ENCODE measurements at regions not wholly inside any gene's neighbourhood (a gene's known extent, or its start where the extent isn't known, plus 50 kb on each side); places are given as distances from the start of the nearest gene placed in this dataset.
"Not testable (repeated sequence)": the region's sequence is repeated elsewhere in the genome, so short reads cannot be mapped to it uniquely, and the experiment has no call there.

DNA sequence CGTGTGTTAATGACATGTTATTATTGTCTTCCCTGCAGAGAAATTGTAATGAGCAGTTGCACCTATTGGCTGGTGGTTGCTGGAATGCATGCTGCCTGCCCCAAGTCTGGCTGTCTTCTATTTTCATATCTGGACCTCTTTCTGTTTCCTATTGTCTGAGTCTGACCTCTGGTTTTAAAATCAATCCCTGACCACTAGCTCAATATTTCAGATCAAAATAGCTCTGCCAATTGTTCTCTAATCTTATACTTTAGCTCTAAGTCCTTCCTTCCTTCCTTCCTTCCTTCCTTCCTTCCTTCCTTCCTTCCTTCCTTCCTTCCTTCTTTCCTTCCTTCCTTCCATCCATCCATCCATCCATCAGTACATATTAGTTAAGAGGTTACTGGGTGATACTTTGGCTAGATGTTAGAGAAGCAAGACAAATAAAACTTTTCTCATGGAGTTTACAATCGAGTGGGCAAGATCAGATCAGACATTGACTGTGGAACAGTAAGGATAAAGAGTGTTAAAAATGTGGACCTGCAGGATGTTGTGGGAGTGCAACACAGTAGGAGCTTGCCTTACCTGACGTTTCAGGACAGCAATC, 417.1 kb downstream of the SOCS6 start:
- DNase-seq: no peak

DNA sequence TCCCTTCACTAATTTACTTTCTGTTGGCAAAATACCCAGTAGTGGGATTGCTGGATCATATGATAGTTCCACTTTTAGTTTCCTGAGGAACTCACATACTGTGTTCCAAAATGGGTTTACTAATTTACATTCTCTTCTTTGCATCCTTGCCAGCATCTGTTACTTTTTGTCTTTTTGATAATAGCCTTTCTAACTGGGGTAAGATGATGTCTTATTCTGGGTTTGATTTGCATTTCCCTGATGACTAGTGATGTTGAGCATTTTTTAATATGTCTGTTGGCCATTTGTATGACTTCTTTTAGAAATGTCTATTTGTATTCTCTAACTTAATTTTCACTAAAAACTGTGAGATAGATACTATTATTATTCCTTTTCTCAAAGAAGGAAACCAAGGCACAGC, 411.7 kb downstream of the SOCS6 start:
- no peak for DNase-seq

DNA sequence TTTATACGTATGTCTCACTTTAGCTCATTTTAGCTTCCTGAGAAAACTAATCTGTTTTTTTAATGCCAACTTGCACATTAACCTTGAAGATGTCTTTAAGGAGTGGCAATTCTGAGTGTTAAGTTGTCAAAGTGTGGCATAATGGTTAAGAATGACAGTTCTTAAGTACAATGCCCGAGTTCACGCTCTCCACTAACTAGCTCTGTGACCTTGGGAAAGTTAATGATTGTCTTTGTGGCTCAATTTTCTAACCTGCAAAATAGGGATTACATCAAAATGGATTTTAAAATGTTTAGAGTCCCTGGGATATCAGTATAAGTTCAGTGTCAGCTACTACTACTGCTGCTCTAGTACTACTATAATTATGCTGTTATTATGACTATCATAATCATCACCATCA, 409.7 kb downstream of the SOCS6 start:
- DNase-seq: no peak

DNA sequence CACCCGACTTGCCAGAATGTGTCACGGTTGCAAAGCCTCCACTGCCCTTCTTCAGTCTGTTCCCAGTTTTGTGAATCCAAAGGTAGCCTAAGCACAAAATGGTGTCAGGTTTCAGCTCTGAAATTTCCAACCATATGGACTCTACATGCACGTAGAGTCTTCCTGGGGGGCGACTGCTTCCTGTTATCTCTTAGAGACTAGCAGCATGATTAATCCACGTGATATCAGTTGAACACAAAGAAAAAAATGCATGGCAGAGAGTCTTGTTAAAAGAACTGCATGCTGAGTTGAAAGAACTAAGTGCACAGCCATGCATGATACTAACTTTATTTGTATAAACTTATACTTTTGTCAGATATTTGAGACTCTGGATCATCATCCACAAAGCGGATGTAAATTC, 404.4 kb downstream of the SOCS6 start:
- no peak for DNase-seq

DNA sequence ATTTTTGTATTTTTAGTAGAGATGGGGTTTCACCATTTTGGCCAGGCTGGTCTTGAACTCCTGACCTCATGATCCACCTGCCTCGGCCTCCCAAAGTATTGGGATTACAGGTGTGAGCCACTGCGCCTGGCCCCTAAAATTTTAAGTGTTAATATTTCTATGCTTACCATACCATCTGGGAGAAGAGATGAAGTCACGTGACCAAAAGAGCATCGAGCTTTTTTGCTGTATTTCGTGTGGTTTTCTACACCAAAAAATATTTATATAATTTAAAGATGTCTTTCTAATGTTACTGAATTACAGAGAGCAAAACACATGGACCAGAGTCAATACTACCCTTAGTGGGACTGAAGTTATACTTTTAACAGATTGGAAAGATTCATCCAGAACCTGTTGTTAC, 400.9 kb downstream of the SOCS6 start:
- DNase-seq: not testable (repeated sequence)

DNA sequence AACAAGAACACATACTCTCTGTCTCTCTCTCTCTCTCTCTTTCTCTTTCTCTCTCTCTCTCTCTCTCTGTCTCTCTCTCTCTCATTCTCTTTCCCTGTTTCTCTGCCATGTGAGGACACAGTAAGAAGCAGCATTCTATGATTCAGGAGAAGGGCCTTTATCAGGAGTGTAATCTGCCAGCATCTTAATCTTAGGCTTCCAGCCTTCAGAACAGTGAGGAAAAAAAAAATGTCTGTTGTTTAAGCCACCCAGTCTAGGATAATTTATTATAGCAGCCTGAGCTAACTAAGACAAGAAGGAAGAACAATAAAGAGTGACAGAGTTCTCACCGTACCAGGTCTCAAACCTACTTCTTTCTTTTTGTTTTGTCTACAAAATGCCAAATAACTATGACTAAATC, 399.4 kb downstream of the SOCS6 start:
- no peak for DNase-seq

DNA sequence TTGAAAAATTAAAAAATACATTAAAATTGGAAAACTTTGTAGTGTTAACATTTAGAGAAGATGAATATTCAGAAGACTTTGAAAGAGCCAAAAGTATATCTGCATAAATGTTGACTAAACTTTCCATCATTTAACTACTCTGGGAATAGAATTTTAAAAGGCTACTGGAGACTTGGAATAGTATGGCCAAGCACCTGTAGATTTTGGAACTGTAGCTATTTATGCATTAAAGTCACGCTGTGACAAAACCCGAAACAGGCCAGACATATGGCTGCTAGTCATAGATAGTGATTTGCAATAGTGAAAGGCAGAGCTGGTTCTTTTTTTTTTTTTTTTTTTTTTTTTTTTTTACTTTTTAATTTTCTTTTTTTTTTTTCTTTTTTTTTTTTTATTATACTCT, 396.0 kb downstream of the SOCS6 start:
- DNase-seq: no peak

DNA sequence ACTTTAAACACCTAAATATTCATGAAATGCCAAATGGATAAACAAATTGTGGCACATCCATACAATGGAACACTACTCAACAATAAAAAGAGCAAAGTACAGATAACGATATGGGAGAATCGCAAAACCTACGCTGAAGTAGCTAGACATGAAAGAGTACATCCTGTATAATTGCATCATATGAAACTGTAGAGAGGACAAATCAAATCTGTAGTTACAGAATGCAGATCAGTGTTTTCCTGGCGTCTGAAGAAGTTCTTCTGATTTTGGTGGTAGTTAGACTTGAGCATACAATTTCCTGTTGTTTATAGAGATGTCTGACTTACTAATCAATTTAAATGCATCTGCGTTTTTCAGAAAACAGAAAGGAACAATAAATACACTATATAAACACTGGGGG, 394.4 kb downstream of the SOCS6 start:
- DNase-seq: no peak

DNA sequence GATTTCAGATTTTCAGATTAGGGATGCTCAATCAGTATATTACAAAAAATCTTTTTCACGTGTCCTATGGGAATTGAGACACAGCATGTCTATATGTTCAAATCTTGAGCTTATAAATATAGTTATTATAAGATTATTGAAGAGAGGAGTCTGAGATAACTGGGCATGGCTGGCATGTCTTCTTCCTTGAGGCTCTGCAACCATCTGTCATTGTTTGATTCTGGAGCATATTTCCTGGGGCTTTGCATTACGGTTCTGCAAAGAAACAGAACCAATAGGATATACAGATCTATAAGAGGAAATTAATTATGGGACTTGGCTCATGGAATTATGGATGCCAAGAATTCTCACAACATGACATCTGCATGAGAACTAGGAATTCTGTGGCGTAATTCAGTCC, 386.1 kb downstream of the SOCS6 start:
- no peak for DNase-seq

DNA sequence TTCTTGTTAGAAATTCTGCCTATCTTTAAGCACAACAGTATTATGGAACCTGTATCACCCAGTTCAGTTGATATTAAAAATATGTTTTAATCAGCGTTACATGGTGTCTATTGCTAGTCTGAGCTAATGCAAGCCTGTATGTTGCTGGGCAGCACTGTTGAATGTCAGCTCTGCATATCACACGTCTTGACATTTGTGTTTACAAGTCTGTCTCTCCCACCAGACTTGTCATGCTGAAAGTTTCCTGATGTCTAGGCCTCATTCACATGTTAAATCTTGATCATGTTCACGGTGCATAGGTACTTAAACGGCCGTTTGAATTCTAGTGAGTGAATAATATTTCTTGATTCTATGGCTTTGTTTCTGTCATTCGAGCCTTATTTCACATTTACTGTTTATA, 385.0 kb downstream of the SOCS6 start:
- no peak for DNase-seq

DNA sequence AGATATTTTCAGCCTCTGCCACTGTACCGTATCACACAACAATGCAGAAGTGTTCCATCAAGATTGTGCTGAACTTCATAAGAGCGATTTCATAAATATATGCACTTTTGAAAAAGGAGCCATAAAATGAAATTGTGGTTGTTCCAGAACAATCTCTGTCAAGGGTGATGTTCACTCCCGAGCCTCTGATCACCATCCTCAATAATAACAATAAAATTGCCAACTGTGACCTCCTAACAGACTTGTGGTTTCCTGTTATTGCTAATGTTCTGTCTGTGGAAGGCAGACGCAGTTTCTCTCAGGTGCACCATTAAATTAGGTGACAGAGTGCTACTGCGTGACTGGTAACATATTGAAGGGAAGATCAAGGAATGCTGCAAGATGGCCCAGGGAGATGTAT, 383.7 kb downstream of the SOCS6 start:
- DNase-seq: no peak

DNA sequence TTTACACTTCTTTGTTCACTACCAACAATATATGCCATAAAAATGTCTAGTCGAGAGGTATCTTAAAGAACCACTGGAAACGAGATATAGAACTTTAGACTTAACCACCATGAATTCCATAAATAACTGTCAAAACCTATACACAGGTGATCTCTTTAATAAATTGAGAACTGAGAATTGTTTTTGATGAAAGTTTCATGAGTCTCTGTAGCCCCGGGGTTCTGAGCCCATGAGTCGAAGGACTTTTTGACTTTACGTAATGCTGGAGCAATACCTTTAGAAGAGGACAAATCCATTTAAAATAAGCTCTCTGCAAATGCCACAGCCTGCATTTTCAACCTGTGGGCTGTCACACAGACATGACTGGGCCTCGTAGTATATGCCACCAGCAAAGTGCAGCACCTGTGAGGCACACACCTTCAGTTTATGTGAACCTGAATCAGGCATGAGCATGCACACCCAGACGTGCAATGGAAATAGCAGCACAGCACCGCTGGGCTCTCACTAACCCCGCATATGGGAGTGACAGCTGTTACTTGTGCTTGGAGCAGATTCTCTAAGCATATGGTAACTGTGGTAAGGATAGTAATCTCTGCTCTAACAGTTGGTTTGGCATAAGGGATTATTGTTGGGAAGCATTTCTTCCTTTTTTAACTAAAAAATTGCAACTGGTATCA, 383.2 kb downstream of the SOCS6 start:
- no peak for DNase-seq

DNA sequence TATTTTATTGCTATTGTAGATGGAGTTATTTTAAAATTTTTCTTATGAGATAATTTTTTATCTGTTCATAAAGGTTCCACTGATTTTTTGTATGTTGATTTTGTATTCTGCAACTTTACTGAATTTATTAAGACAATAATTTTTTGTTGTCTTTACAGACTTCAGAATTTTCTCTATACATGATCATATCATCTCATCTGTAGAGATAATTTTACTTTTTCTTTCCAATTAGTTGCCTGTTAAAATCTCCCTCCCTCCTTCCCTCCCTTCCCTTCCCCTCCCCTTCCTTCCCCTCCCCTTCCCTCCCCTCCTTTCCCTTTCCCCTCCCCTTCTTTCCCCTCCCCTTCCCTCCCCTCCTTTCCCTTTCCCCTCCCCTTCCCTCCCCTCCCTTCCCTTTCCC, 378.1 kb downstream of the SOCS6 start:
- DNase-seq: no peak

DNA sequence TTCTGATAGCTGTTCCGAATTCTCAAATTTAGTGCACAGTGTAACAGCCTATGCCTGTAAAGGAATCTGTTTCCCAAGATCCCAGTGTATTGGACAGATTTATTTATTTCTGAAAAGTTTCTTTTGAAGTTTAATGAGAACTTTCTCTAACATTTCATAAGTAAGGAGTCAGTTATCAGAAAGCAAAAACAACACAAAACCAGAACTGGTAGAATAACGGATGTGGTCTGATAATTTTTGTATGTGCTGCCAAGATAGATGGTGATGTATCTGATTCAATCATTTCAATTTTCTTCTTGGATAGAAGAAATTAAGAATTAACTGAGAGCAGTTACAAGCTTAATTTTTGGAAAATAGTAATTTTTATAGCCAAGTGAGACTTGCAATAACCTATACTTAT, 374.3 kb downstream of the SOCS6 start:
- no peak for DNase-seq

DNA sequence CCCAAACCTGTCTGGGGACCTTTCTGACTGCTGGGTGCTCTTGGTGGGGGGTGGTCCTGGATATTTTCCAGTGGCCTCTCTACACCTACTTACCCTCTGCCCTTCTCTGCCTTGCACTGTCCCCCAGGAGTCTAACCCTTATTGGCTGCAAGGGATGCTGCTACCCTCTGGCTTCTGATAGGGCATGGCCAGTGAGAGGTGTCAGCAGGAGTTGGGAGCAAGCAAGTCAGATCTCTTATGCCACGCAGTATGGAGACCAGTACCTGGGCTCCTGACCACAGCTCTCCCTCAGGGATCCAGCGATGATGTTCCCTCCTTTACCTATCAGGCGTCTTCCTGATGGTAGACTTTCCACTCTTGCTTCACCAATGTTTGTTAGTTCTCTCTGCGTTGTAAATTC, 373.7 kb downstream of the SOCS6 start:
- no peak for DNase-seq

DNA sequence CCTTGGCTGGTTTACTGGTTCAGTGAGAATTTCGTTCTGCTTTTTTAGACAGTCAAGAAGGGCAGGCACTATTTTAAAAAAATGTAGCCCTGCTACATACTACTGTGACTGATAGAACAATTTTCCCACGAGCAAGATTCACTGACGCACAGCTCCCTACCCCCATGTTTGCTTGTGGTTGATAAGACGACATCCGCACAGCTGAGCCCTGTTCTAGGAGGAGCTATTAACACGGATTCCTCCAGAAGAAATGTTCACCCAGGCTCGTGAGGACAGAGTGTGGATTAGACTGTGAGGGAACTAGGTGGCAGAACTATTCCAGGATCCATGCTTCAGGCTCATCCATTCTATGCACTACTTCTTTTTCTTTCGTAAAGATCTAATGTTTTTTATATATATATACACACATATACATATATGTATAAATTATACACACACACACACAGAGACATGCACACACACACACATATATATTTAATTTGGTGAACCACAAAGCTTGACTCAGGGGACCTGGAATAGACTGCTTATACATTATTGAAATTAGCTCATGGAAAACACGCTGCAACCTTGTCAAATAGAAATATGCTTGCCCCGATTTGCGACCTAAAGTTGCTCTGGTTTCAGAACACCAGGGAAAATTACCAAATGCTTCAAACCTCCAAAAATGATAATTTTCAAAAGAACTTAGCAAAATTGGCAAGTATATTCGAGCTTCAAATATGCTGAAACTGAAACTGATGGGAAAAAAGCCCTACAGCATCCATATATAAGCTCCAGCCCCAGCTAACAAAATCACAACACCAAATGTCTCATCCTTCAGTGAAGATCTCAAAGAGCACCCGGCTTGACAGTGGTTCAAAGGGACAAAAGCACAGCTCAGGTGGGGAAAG, 370.4 kb downstream of the SOCS6 start:
- DNase-seq: peak; percentile 39

DNA sequence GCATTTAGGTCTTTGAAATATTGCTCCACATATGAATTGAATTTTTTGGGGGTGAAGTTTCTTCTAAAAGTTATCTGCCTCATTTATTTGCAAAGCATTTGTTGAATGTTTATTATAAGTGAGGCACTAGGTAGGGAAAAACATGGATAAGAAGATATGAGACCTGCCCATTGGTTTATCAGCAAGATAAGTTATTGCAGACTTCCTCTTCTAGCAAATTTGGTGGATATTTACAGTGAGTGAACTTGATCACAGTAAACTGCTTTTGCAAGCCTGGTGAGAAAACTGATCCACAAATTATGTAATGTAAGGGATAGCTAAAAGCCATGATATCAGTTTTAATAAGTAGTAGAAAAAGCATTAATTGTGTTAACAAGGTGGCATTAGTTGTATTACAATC, 364.8 kb downstream of the SOCS6 start:
- DNase-seq: no peak

DNA sequence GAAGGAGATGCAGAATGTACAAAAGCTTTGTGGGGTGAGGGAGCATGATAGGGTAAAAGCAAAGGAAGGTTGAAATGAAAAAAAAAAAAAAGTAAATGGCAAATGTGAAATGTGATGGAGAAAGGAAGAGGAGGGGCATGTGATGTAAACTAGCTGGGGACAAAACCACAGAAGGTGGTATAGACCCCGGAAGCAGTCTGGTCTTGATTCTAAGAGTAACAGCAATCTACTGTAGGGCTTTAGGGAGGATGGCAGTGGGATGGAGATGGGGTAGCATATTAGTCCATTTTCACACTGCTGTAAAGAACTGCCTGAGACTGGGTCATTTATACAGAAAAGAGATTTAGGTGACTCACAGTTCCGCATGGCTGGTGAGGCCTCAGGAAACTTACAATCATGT, 362.0 kb downstream of the SOCS6 start:
- no peak for DNase-seq

DNA sequence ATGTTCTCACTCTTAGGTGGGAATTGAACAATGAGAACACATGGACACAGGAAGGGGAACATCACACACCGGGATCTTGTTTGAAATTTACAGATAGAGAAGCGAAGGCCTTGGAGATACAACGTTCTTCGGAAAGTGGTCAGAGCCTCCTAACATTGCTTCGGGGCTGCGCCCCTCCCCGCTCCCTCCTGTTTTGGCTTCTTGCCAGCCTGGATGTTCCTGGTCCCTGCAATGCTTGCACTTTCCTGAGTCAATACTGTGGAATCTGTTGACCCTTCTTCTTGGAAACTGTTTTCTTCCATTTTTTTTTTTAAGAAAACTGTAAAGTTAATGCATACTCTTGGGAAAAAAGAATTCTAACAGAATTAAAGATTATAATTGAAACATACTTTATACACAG, 360.8 kb downstream of the SOCS6 start:
- DNase-seq: no peak

DNA sequence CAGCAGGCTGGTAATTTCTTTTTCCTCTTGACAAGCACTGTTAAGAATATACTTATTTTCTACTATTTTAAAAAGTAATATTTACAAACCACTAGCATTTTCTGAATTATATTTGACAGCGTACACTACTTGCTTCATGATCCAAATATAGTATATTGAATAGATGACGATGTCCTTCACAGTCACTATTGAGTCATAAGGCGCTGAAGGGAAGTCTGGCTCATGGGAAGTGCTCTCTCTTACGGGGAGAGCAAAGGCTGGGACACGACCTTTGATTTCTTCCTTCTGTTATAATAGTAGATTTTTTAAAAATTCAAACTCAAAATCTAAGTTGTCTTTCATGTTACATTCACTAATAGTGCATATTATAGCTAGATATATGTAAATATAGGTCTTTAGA, 357.1 kb downstream of the SOCS6 start:
- DNase-seq: no peak

DNA sequence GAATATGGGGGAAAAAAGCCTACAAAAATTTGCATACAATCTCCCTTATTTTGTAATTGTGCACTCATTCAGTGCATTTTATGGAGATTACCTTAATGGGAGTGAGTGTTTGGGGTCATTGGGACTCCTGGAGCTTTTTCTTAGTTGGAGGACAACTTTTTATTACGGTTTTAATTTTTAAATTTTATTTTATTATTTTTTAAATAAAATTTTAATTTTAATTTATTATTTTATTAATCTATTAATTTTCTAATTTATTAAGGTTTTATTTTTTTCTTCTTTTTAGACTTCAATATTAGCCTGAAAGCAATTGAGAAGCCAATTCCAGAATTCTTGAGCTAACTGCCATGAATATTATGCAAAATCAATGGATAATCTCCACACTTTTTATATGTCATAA, 355.0 kb downstream of the SOCS6 start:
- DNase-seq: no peak

DNA sequence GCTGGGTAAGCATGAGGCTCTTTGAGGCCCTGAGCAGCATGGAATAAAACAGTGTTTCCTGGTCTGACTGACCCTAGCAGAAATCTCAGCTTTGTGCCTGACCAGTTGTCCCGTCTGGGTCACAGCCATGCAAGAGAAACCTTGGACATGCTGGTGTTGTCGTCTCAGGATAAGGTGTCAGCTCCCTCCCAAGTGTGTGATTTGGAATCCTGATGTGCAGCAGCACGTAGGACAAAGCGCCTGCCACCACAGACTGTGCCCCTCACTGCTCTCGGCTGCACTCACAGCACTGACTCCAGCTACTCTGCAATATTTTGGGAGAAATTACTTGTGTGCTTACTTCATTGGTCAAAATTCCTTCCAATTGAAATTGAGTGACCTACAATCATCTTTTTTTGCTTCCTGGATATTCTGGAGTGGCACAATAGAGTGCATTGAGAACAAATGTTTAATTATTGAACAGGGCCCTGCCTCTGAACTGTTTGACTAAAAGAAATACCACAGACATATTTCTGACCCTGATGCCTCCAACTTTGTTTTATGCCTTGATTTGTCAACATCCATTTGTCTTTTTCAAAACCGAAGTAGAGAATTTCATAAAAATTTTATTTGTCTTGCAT, 352.4 kb downstream of the SOCS6 start:
- DNase-seq: no peak

DNA sequence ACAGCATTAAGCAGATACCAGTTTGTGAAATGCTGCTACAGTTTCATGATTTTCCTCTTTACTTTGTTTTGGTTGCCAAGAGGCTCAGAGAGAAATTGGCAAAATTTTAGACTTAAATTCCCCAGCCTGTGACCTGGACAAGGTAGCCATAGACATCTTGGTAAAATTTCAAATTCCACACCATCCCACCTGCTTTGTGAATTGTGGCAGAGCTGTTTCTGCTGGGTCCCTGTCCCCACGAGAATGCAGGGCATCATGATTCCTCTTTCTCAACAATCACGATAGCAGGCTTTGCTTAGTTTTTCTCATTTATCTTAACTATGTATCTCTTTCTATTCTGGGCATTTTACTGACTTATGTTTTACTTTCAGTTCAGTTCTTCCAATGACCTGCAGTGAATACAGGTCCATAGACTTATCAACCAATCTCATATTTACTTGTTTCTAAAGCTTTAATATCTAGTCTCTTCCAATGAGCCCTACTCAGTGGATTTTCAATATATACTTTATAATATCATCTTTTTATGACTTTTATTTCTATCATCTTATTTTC, 351.6 kb downstream of the SOCS6 start:
- DNase-seq: no peak

DNA sequence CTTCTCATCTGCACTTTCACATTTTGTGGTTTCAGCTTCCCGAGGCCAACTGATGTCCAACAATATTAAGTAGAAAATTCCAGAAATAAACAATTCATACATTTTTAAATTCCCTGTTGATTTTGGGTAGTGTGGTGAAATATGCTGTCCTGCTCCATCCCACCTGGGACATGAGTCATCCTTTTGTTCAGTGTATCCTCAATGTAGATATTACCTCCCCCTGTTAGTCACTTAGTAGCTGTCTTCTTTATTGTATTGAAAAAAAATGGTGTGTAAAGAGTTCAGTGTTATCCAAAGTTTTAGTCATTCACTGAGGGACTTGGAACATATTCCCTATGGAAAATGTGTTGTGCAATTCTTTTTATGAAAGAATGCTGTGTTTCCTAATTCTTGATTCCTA, 348.1 kb downstream of the SOCS6 start:
- DNase-seq: no peak

Measured in stimulated activated CD4-positive, alpha-beta T cell treated with anti-CD3 and anti-CD28 coated beads, Interleukin-1b, Interleukin-23, amount 100 ng/mL, for 48 hours (primary cell).